ENCODE measurements at regions not wholly inside any gene's neighbourhood (a gene's known extent, or its start where the extent isn't known, plus 50 kb on each side); places are given as distances from the start of the nearest gene placed in this dataset.
A peak's percentile ranks its signal among the peaks of the same experiment; 100 is the strongest.

DNA sequence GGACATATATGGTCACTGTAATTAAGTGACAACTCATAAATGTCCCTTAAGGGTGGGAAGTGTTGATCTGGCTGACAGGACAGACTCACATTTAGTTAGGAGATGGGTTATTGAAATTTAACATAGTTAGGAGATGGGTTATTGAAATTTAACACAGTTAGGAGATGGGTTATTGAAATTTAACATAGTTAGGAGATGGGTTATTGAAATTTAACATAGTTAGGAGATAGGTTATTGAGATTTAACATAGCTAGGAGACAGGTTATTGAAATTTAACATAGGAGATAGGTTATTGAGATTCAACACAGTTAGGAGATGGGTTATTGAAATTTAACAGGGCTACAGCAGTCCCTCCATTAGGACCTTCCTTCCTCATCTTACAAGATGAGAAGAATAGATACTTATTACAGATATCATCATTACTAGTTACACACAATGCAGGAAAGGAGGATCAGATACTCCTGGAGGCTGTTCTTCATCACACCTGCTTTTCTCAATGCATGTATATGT, 98.5 kb downstream of the MTNR1B start:
- H3K27me3 Mint-ChIP-seq (ENCODE audit: insufficient read depth): no peaks in the 10 kb centered on the region
- H3K27me3 ChIP-seq (ENCODE audit: control insufficient read depth, insufficient read depth, low read length, poor library complexity, severe bottlenecking): no peaks in the 10 kb centered on the region
- no peak overlapping the region for H3K27ac ChIP-seq (ENCODE audit: low read depth, low read length)
- no peak overlapping the region for H3K4me3 ChIP-seq (ENCODE audit: low read length)
- no peak overlapping the region for H3K27ac Mint-ChIP-seq
- peaks cover 5% of the 10 kb centered on the region for H3K9me3 Mint-ChIP-seq
- H3K4me3 Mint-ChIP-seq: no peak overlapping the region
- DNase-seq: no peak
- H3K9ac ChIP-seq (ENCODE audit: extremely low read depth, low read length, poor library complexity, severe bottlenecking): no peak overlapping the region
- H3K36me3 ChIP-seq (ENCODE audit: control insufficient read depth, insufficient read depth, low read length): no peaks in the 10 kb centered on the region
- peaks cover 11% of the 10 kb centered on the region for H3K4me1 ChIP-seq (ENCODE audit: control insufficient read depth, insufficient read depth, low read length)
- peaks cover 21% of the 10 kb centered on the region for H3K9me3 ChIP-seq (ENCODE audit: control insufficient read depth, low read length)
- TF ChIP-seq, protein P1, sequence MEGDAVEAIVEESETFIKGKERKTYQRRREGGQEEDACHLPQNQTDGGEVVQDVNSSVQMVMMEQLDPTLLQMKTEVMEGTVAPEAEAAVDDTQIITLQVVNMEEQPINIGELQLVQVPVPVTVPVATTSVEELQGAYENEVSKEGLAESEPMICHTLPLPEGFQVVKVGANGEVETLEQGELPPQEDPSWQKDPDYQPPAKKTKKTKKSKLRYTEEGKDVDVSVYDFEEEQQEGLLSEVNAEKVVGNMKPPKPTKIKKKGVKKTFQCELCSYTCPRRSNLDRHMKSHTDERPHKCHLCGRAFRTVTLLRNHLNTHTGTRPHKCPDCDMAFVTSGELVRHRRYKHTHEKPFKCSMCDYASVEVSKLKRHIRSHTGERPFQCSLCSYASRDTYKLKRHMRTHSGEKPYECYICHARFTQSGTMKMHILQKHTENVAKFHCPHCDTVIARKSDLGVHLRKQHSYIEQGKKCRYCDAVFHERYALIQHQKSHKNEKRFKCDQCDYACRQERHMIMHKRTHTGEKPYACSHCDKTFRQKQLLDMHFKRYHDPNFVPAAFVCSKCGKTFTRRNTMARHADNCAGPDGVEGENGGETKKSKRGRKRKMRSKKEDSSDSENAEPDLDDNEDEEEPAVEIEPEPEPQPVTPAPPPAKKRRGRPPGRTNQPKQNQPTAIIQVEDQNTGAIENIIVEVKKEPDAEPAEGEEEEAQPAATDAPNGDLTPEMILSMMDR (conservative IDR thresholded peaks at IDR 0.05): no peak
- peaks cover 4% of the 10 kb centered on the region for H3K36me3 Mint-ChIP-seq (ENCODE audit: low read depth)
- H3K4me1 Mint-ChIP-seq: peaks cover 26% of the 10 kb centered on the region

DNA sequence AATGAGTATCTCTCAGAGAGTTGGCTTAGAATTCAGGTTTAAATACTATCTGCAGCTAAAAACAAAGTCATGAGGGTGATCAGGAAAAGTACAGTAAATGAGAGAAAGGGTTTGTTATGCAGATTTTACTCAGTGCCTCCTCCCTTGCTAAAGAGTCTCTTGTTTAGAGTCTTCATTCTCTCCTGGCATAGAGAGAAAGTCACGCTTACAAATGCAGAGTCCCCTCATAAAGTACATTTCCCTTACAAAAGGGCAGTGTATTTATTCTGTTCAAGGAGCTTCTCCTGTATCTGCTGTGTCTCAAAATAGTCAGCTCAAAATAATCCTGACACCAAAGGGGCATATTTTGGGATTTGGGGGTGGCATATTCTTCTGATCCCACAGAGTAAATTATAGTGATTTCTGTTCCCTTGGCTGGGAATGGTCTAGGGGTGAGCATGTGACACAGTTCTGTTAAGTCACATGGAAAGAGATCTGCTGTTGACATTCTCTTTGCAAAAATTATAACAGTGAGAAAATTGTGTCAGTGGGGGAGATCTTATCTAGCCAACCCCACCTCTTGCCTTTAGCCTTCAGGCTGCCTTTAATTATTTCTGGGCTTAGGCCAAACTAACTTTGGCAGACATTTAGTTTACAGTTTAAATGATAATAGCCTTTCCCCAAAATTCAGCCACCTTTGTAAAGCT, 102.9 kb downstream of the MTNR1B start:
- H3K27ac Mint-ChIP-seq: peak overlapping the region; percentile 78
- no peak overlapping the region for H3K4me3 Mint-ChIP-seq
- H3K4me1 Mint-ChIP-seq: peaks cover 47% of the 10 kb centered on the region
- Histone ChIP-seq H3K27me3 (ENCODE audit: control insufficient read depth, insufficient read depth, low read length, poor library complexity, severe bottlenecking) (no peaks in the 10 kb centered on the region), H3K9ac (ENCODE audit: extremely low read depth, low read length, poor library complexity, severe bottlenecking) (no peak overlapping the region), H3K9me3 (ENCODE audit: control insufficient read depth, low read length) (peaks cover 10% of the 10 kb centered on the region), H3K4me1 (ENCODE audit: control insufficient read depth, insufficient read depth, low read length) (peaks cover 14% of the 10 kb centered on the region), H3K36me3 (ENCODE audit: control insufficient read depth, insufficient read depth, low read length) (no peaks in the 10 kb centered on the region), H3K27ac (ENCODE audit: low read depth, low read length) (peak overlapping the region; percentile 6), H3K4me3 (ENCODE audit: low read length) (peak overlapping the region; percentile 28)
- TF ChIP-seq, protein P1 (conservative IDR thresholded peaks at IDR 0.05): no peak
- H3K9me3 Mint-ChIP-seq: peaks cover 10% of the 10 kb centered on the region
- H3K27me3 Mint-ChIP-seq (ENCODE audit: insufficient read depth): no peaks in the 10 kb centered on the region
- DNase-seq: no peak
- WGBS, 2 experiments (ENCODE audit: insufficient coverage in 1 of 2, insufficient read length in 1 of 2): 85% methylated on average over 1 of the region's 1 CpG; no CpG with 5 or more reads in 1 of the 2 experiments
- H3K36me3 Mint-ChIP-seq (ENCODE audit: low read depth): no peaks in the 10 kb centered on the region

DNA sequence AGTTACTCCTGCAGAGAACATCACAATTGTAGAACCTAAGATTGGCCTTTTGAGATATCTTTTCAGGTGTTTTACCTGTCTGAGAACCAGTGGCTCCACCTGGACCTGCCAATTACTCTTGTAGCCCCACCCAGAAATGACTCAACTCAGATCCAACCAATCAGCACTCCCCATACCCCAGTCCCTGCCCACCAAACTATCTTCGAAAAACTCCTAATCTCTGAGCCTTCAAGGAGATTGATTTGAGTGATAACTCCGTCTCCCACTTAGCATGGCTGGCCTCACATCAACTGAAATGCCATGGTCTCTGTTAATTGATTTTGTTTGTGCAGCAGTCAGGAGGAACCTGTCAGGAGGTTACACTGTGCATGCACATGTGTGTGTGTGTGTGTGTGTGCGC, 103.6 kb downstream of the MTNR1B start:
- H3K4me1 ChIP-seq (ENCODE audit: control insufficient read depth, insufficient read depth, low read length): peaks cover 14% of the 10 kb centered on the region
- H3K27ac ChIP-seq (ENCODE audit: low read depth, low read length): no peak overlapping the region
- H3K9me3 ChIP-seq (ENCODE audit: control insufficient read depth, low read length): peaks cover 10% of the 10 kb centered on the region
- Mint-ChIP-seq H3K4me1 (peaks cover 47% of the 10 kb centered on the region), H3K4me3 (no peak overlapping the region), H3K36me3 (ENCODE audit: low read depth) (no peaks in the 10 kb centered on the region), H3K27ac (peak overlapping the region; percentile 78), H3K9me3 (peaks cover 10% of the 10 kb centered on the region), H3K27me3 (ENCODE audit: insufficient read depth) (no peaks in the 10 kb centered on the region)
- peak; percentile 86 for DNase-seq
- TF ChIP-seq, protein P1 (conservative IDR thresholded peaks at IDR 0.05): no peak
- no peaks in the 10 kb centered on the region for H3K36me3 ChIP-seq (ENCODE audit: control insufficient read depth, insufficient read depth, low read length)
- no peak overlapping the region for H3K4me3 ChIP-seq (ENCODE audit: low read length)
- H3K27me3 ChIP-seq (ENCODE audit: control insufficient read depth, insufficient read depth, low read length, poor library complexity, severe bottlenecking): no peaks in the 10 kb centered on the region
- WGBS, 2 experiments (ENCODE audit: insufficient coverage in 1 of 2, insufficient read length in 1 of 2): 44 to 63% methylated on average over 2 to 3 of the region's 3 CpGs
- H3K9ac ChIP-seq (ENCODE audit: extremely low read depth, low read length, poor library complexity, severe bottlenecking): peak overlapping the region; percentile 28

Data from endodermal cell (in vitro differentiated cells).